Superior temporal gyrus (tissue), 1 donor: ENCODE measurements at regions not wholly inside any gene's neighbourhood (a gene's known extent, or its start where the extent isn't known, plus 50 kb on each side); places are given as distances from the start of the nearest gene placed in this dataset.

Experiments used
- DNase-seq: peaks from one replicate; pipeline ENCODE4 v3.0.0-alpha.2; 2016; ENCODE audit errors: extremely low spot score

GRCh38 chr7:137172105-137172590 lies 171.4 kb downstream of the PTN start:
- no peak for DNase-seq

- DNase-seq: peak; percentile 86
Measured at GRCh38 chr7:137169282-137169698, 174.2 kb downstream of the PTN start.

- no peak for DNase-seq
Measured at GRCh38 chr7:137167609-137168008, 175.9 kb downstream of the PTN start.

GRCh38 chr7:137166363-137166762 lies 177.2 kb downstream of the PTN start:
- DNase-seq: no peak

GRCh38 chr7:137165786-137166185 lies 177.7 kb downstream of the PTN start:
- no peak for DNase-seq

- DNase-seq: no peak
Measured at GRCh38 chr7:137165241-137165640, 178.3 kb downstream of the PTN start.

- DNase-seq: no peak
Measured at GRCh38 chr7:137164251-137164650, 179.3 kb downstream of the PTN start.

- DNase-seq: no peak
Measured at GRCh38 chr7:137160236-137160635, 183.3 kb downstream of the PTN start.

GRCh38 chr7:137157256-137157655 lies 186.3 kb downstream of the PTN start:
- DNase-seq: no peak

- no peak for DNase-seq
Measured at GRCh38 chr7:137151690-137152052, 191.9 kb downstream of the PTN start.

- DNase-seq: no peak
Measured at GRCh38 chr7:137151041-137151689, 192.4 kb downstream of the PTN start.

GRCh38 chr7:137147338-137147720 lies 196.2 kb downstream of the PTN start:
- DNase-seq: no peak

GRCh38 chr7:137146552-137147337 lies 196.8 kb downstream of the PTN start:
- DNase-seq: no peak

GRCh38 chr7:137146012-137146455 lies 197.5 kb downstream of the PTN start:
- no peak for DNase-seq

- DNase-seq: no peak
Measured at GRCh38 chr7:137142376-137142775, 201.2 kb downstream of the PTN start.

- no peak for DNase-seq
Measured at GRCh38 chr7:137135654-137136350, 207.7 kb downstream of the PTN start.

GRCh38 chr7:137130751-137131158 lies 212.8 kb downstream of the PTN start:
- no peak for DNase-seq

GRCh38 chr7:137129025-137129424 lies 214.5 kb downstream of the PTN start:
- DNase-seq: no peak

GRCh38 chr7:137127806-137128205 lies 215.7 kb downstream of the PTN start:
- DNase-seq: no peak

- DNase-seq: no peak
Measured at GRCh38 chr7:137127058-137127457, 216.5 kb downstream of the PTN start.

- no peak for DNase-seq
Measured at GRCh38 chr7:137122145-137122544, 221.4 kb downstream of the PTN start.

GRCh38 chr7:137120690-137121089 lies 222.8 kb downstream of the PTN start:
- peak; percentile 26 for DNase-seq

- DNase-seq: no peak
Measured at GRCh38 chr7:137110535-137110934, 233.0 kb downstream of the PTN start.
